ENCODE measurements at regions not wholly inside any gene's neighbourhood (a gene's known extent, or its start where the extent isn't known, plus 50 kb on each side); places are given as distances from the start of the nearest gene placed in this dataset.

GRCh38 chr5:63049935-63050334 lies 471.3 kb downstream of the LRRC70 start:
- Histone ChIP-seq H3K9ac (ENCODE audit: low read length) (no peak overlapping the region), H3K27ac (ENCODE audit: low read depth, low read length, poor library complexity, severe bottlenecking) (no peak overlapping the region), H3K9me3 (ENCODE audit: low read length) (no peaks in the 10 kb centered on the region), H3K9me2 (ENCODE audit: low read depth, low read length) (no peaks in the 10 kb centered on the region), H3K4me1 (ENCODE audit: insufficient read depth, low read length, severe bottlenecking) (no peaks in the 10 kb centered on the region), H2AFZ (ENCODE audit: low read length) (no peak overlapping the region), H3K27me3 (ENCODE audit: insufficient read depth, low read length) (no peaks in the 10 kb centered on the region), H3K4me2 (ENCODE audit: low read length) (no peak overlapping the region), H4K20me1 (ENCODE audit: insufficient read depth, low read length) (no peaks in the 10 kb centered on the region), H3K4me3 (ENCODE audit: low read depth, low read length, poor library complexity, severe bottlenecking) (no peak overlapping the region), H3K79me2 (ENCODE audit: insufficient read depth, low read length) (no peaks in the 10 kb centered on the region), H3K36me3 (ENCODE audit: insufficient read depth, low read length) (no peaks in the 10 kb centered on the region), H3F3A (ENCODE audit: insufficient read depth, low read length) (no peaks in the 10 kb centered on the region)
- TF ChIP-seq CTCF (IDR thresholded peaks at IDR 0.05; ENCODE audit: low read length) (no peak), EZH2 (IDR thresholded peaks at IDR 0.05; ENCODE audit: borderline replicate concordance, low read length) (no peak)

DNA sequence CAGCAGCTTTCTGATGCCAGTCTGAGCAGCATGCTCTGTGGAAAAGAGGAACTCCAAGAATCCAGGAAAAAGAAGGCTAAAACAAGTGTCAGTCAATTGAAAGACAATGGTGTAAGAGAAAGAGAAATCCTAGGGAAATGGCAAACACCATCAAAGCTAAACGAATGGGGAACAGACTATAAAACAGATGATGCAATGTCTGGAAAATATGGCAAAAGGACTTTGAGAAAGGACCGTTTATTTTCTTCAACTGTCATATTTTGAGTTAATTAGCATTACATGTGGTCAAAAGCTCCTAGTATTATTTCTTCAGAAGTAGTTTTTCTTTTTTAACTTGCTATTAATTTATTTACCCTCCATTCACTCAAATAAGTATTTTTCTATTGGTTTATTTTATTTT lies 465.2 kb downstream of the LRRC70 start:
- H3K27ac ChIP-seq (ENCODE audit: low read depth, low read length, poor library complexity, severe bottlenecking), result no peak overlapping the region
- no peaks in the 10 kb centered on the region for H4K20me1 ChIP-seq (ENCODE audit: insufficient read depth, low read length)
- H3K4me1 ChIP-seq (ENCODE audit: insufficient read depth, low read length, severe bottlenecking), result no peaks in the 10 kb centered on the region
- no peak overlapping the region for H3K4me3 ChIP-seq (ENCODE audit: low read depth, low read length, poor library complexity, severe bottlenecking)
- H3F3A ChIP-seq (ENCODE audit: insufficient read depth, low read length), result no peaks in the 10 kb centered on the region
- H3K9me2 ChIP-seq (ENCODE audit: low read depth, low read length), result no peaks in the 10 kb centered on the region
- H3K9me3 ChIP-seq (ENCODE audit: low read length), result no peaks in the 10 kb centered on the region
- no peaks in the 10 kb centered on the region for H3K79me2 ChIP-seq (ENCODE audit: insufficient read depth, low read length)
- H2AFZ ChIP-seq (ENCODE audit: low read length), result no peak overlapping the region
- no peak overlapping the region for H3K4me2 ChIP-seq (ENCODE audit: low read length)
- no peak overlapping the region for H3K9ac ChIP-seq (ENCODE audit: low read length)
- H3K36me3 ChIP-seq (ENCODE audit: insufficient read depth, low read length), result no peaks in the 10 kb centered on the region
- H3K27me3 ChIP-seq (ENCODE audit: insufficient read depth, low read length), result no peaks in the 10 kb centered on the region
- TF ChIP-seq CTCF (IDR thresholded peaks at IDR 0.05; ENCODE audit: low read length) (no peak), EZH2 (IDR thresholded peaks at IDR 0.05; ENCODE audit: borderline replicate concordance, low read length) (no peak)

- Histone ChIP-seq H3K9me2 (ENCODE audit: low read depth, low read length) (no peaks in the 10 kb centered on the region), H3K27me3 (ENCODE audit: insufficient read depth, low read length) (no peaks in the 10 kb centered on the region), H3K36me3 (ENCODE audit: insufficient read depth, low read length) (no peaks in the 10 kb centered on the region), H3K9ac (ENCODE audit: low read length) (no peak overlapping the region), H2AFZ (ENCODE audit: low read length) (no peak overlapping the region), H3K9me3 (ENCODE audit: low read length) (peaks cover 9% of the 10 kb centered on the region; the same call in 1 of the 2 replicates), H3K79me2 (ENCODE audit: insufficient read depth, low read length) (no peaks in the 10 kb centered on the region), H3K4me3 (ENCODE audit: low read depth, low read length, poor library complexity, severe bottlenecking) (no peak overlapping the region), H3K4me2 (ENCODE audit: low read length) (no peak overlapping the region), H3F3A (ENCODE audit: insufficient read depth, low read length) (no peaks in the 10 kb centered on the region), H3K4me1 (ENCODE audit: insufficient read depth, low read length, severe bottlenecking) (no peaks in the 10 kb centered on the region), H3K27ac (ENCODE audit: low read depth, low read length, poor library complexity, severe bottlenecking) (no peak overlapping the region), H4K20me1 (ENCODE audit: insufficient read depth, low read length) (no peaks in the 10 kb centered on the region)
- TF ChIP-seq CTCF (IDR thresholded peaks at IDR 0.05; ENCODE audit: low read length), result no peak
- TF ChIP-seq EZH2 (IDR thresholded peaks at IDR 0.05; ENCODE audit: borderline replicate concordance, low read length), result no peak
Measured at GRCh38 chr5:63032343-63032742, 453.7 kb downstream of the LRRC70 start.

Data from OCI-LY1 (cell line).